Endothelial cell of umbilical vein (primary cell): ENCODE measurements at regions not wholly inside any gene's neighbourhood (a gene's known extent, or its start where the extent isn't known, plus 50 kb on each side); places are given as distances from the start of the nearest gene placed in this dataset.

Experiments used
- BruUV-seq: library from RNA; stranded (reverse); fragments of 400-500 nt; replicated peaks from 2 replicates; lab custom pipeline; 2021; lab: Mats Ljungman, UMichigan
- CTCF ChIA-PET: fragments of 300-600, 350-600 bp; sonication (Branson Sonifier 250); formaldehyde crosslinking; loops from one replicate; lab custom pipeline; 2021; ENCODE audit warnings: antibody characterized with exemption, inconsistent platforms; lab: Charles Lee
- POLR2A ChIA-PET: fragments of 300-600, 350-600 bp; sonication (Branson Sonifier 250); formaldehyde crosslinking; loops from one replicate; lab custom pipeline; 2021; ENCODE audit warnings: antibody characterized with exemption, inconsistent platforms; lab: Charles Lee
- DNase-seq: peaks from one replicate; pipeline ENCODE4 v3.0.0-alpha.2; 2011; ENCODE audit warnings: low read depth, low spot score
- FAIRE-seq: peaks from 2 replicates; lab custom pipeline; 2011; peaks lifted over from hg19 to GRCh38; lab: Jason Lieb, UNC
- H2AFZ ChIP-seq: 2 replicates; pipeline ENCODE4 v1.6.0; 2012; ENCODE audit warnings: low read depth, low read length, control low read depth, inconsistent platforms
- H3K27ac ChIP-seq: 2 replicates; pipeline ENCODE4 v1.5.1; 2011; ENCODE audit warnings: low read depth, mild to moderate bottlenecking, control low read depth, low read length, moderate library complexity; ENCODE audit not compliant: insufficient read depth
- H3K27me3 ChIP-seq, 2 experiments: 2 replicates each; pipeline versions ENCODE4 v1.6.0 to v1.6.1; 2011; ENCODE audit warnings: low read length in 2 of 2, mixed read lengths in 1 of 2; ENCODE audit not compliant: control insufficient read depth in 2 of 2, insufficient read depth in 2 of 2
- H3K36me3 ChIP-seq, 2 experiments: 2 replicates in 1 of 2; 3 replicates in 1 of 2; pipeline ENCODE4 v1.5.1; 2011; ENCODE audit warnings: low read length in 2 of 2, mild to moderate bottlenecking in 1 of 2, moderate library complexity in 1 of 2; ENCODE audit not compliant: control insufficient read depth in 2 of 2, insufficient read depth in 2 of 2; ENCODE audit errors: extremely low read depth in 1 of 2
- H3K4me1 ChIP-seq: 3 replicates; pipeline ENCODE4 v1.5.1; 2011; ENCODE audit warnings: mild to moderate bottlenecking, low read length; ENCODE audit not compliant: control insufficient read depth, insufficient read depth; ENCODE audit errors: extremely low read depth
- H3K4me2 ChIP-seq: 2 replicates; pipeline ENCODE4 v1.6.1; 2011; ENCODE audit warnings: low read length, control low read depth, mixed read lengths; ENCODE audit not compliant: insufficient read depth
- H3K4me3 ChIP-seq, 3 experiments: fragments of 200-600 bp in 1 of 3; sonication (generic), shearing (Covaris generic) in 1 of 3; replicated peaks in 1 of 3; 2 replicates each; pipeline ENCODE4 v1.5.1; 2011 to 2016; ENCODE audit warnings: control low read depth in 3 of 3, low read length in 3 of 3, mild to moderate bottlenecking in 2 of 3, inconsistent platforms in 1 of 3, low read depth in 1 of 3, moderate library complexity in 1 of 3; ENCODE audit not compliant: insufficient read depth in 1 of 3
- H3K79me2 ChIP-seq: 2 replicates; pipeline ENCODE4 v1.6.0; 2012; ENCODE audit warnings: low read length, inconsistent platforms; ENCODE audit not compliant: control insufficient read depth, insufficient read depth
- H3K9ac ChIP-seq: replicated peaks from 2 replicates; pipeline ENCODE3; 2011; ENCODE audit warnings: low read length, control low read depth; ENCODE audit not compliant: insufficient read depth; ENCODE audit errors: extremely low read depth
- H3K9me1 ChIP-seq: replicated peaks from 3 replicates; pipeline ENCODE4 v1.6.0; 2011; ENCODE audit warnings: mild to moderate bottlenecking, low read length; ENCODE audit not compliant: control insufficient read depth, insufficient read depth; ENCODE audit errors: extremely low read depth
- H3K9me3 ChIP-seq: replicated peaks from 2 replicates; pipeline ENCODE4 v1.5.1; 2012; ENCODE audit warnings: low read length, inconsistent platforms; ENCODE audit not compliant: control insufficient read depth, insufficient read depth
- H4K20me1 ChIP-seq: replicated peaks from 2 replicates; pipeline ENCODE3; 2011; ENCODE audit warnings: mild to moderate bottlenecking, low read length; ENCODE audit not compliant: control insufficient read depth, insufficient read depth; ENCODE audit errors: extremely low read depth
- CTCF ChIP-seq, 2 donors: IDR thresholded peaks; 1 replicate in 1 of 2; 2 replicates in 1 of 2; pipeline ENCODE4 v1.5.1; 2011; ENCODE audit warnings: low read length in 2 of 2, mild to moderate bottlenecking in 2 of 2, moderate library complexity in 2 of 2, control low read depth in 1 of 2, inconsistent platforms in 1 of 2, low read depth in 1 of 2; ENCODE audit not compliant: insufficient read depth in 1 of 2; ENCODE audit errors: extremely low read depth in 1 of 2
- EZH2 ChIP-seq: IDR thresholded peaks from 2 replicates; pipeline ENCODE4 v1.6.1; 2012; ENCODE audit warnings: borderline replicate concordance, low read depth, mild to moderate bottlenecking, moderate library complexity, low read length, inconsistent platforms; ENCODE audit not compliant: severe bottlenecking
- FOS ChIP-seq: IDR thresholded peaks from 2 replicates; pipeline ENCODE4 v1.6.1; 2011; ENCODE audit warnings: mild to moderate bottlenecking, low read length, moderate library complexity, borderline replicate concordance; ENCODE audit not compliant: insufficient read depth
- GATA2 ChIP-seq: IDR thresholded peaks from 2 replicates; pipeline ENCODE4 v1.7.0; 2011; ENCODE audit warnings: low read depth, mild to moderate bottlenecking, moderate library complexity, mixed read lengths, low read length; ENCODE audit not compliant: insufficient read length, insufficient read depth
- JUN ChIP-seq: IDR thresholded peaks from 2 replicates; pipeline ENCODE4 v1.6.1; 2011; ENCODE audit warnings: borderline replicate concordance, low read depth; ENCODE audit not compliant: insufficient read length, insufficient read depth
- MAX ChIP-seq: IDR thresholded peaks from 2 replicates; pipeline ENCODE4 v1.6.1; 2011; ENCODE audit not compliant: insufficient read depth, insufficient read length
- MYC ChIP-seq: IDR thresholded peaks from one replicate; pipeline ENCODE4 v1.6.1; 2011; ENCODE audit warnings: mild to moderate bottlenecking, low read depth, low read length
- POLR2A ChIP-seq: IDR thresholded peaks from 2 replicates; pipeline ENCODE4 v1.6.1; 2012; ENCODE audit warnings: low read depth, mild to moderate bottlenecking, control low read depth, low read length
- POLR2AphosphoS5 ChIP-seq: IDR thresholded peaks from 2 replicates; pipeline ENCODE4 v1.6.1; 2012; ENCODE audit warnings: low read depth, mild to moderate bottlenecking, control low read depth, low read length, moderate library complexity; ENCODE audit not compliant: insufficient read depth
- dilution Hi-C: fragments of 300-500 bp; cut with MboI; formaldehyde crosslinking; loops from one replicate; pipeline ENCODE4 v1.15.0; 2019; ENCODE audit warnings: low sequenced_read_pairs; ENCODE audit not compliant: extremely low pct_ligation_motif_present
- intact Hi-C: fragments of 100-400 bp; cut with micrococcal nuclease; formaldehyde crosslinking; loops from one replicate; pipeline ENCODE4 v1.10.0; 2022

GRCh38 chr6:120620900-120621299 is 713.4 kb downstream of the TBC1D32 start:
- CTCF ChIA-PET = no interaction called here
- no peak overlapping the region for H3K9ac ChIP-seq
- POLR2A ChIA-PET = no interaction called here
- no peak overlapping the region for H2AFZ ChIP-seq
- no peaks in the 10 kb centered on the region for H3K9me1 ChIP-seq
- no peaks in the 10 kb centered on the region for H3K79me2 ChIP-seq
- intact Hi-C loops (no loop called here), dilution Hi-C loops (no loop called here)
- FAIRE-seq (peak; percentile 21), DNase-seq (peak; percentile 2)
- no TSS peak for BruUV-seq
- no peaks in the 10 kb centered on the region for H3K27me3 ChIP-seq
- H3K27ac ChIP-seq = no peak overlapping the region
- no peak for TF ChIP-seq POLR2A
- TF ChIP-seq MYC = no peak
- TF ChIP-seq GATA2 = no peak
- no peak for TF ChIP-seq POLR2AphosphoS5
- no peak for TF ChIP-seq MAX
- TF ChIP-seq EZH2 = no peak
- no peak for TF ChIP-seq JUN
- no peak for TF ChIP-seq FOS
- TF ChIP-seq CTCF (IDR thresholded peaks at IDR 0.05; ENCODE audit: extremely low read depth in 1 of 2, insufficient read depth in 1 of 2, low read depth in 1 of 2, low read length in 2 of 2) = no peak
- H3K4me2 ChIP-seq = no peak overlapping the region
- no peak overlapping the region for H3K4me3 ChIP-seq
- H4K20me1 ChIP-seq = no peaks in the 10 kb centered on the region
- no peaks in the 10 kb centered on the region for H3K9me3 ChIP-seq
- no peaks in the 10 kb centered on the region for H3K4me1 ChIP-seq
- H3K36me3 ChIP-seq = no peaks in the 10 kb centered on the region
